GM23338 (cell line): ENCODE measurements at regions not wholly inside any gene's neighbourhood (a gene's known extent, or its start where the extent isn't known, plus 50 kb on each side); places are given as distances from the start of the nearest gene placed in this dataset.

Experiments used
- CREB1 ChIP-seq: fragments of 250-450 bp; sonication (Bioruptor Pico); IDR thresholded peaks from 2 replicates; pipeline ENCODE4 v1.5.0; 2020; ENCODE audit warnings: low read depth, mild to moderate bottlenecking, moderate library complexity
- JUNB ChIP-seq: IDR thresholded peaks from one replicate; pipeline ENCODE4 v1.6.1; 2016; ENCODE audit warnings: antibody characterized with exemption; ENCODE audit not compliant: unreplicated experiment
- POLR2AphosphoS5 ChIP-seq: IDR thresholded peaks from 2 replicates; pipeline ENCODE4 v1.6.1; 2016; ENCODE audit warnings: antibody characterized with exemption, low read depth
- REST ChIP-seq: IDR thresholded peaks from one replicate; pipeline ENCODE4 v1.6.1; 2018; ENCODE audit warnings: antibody characterized with exemption; ENCODE audit not compliant: unreplicated experiment
- STAT1 ChIP-seq: IDR thresholded peaks from one replicate; pipeline ENCODE4 v1.6.1; 2016; ENCODE audit warnings: antibody characterized with exemption; ENCODE audit not compliant: unreplicated experiment
- TF ChIP-seq, protein P1 (sequence below): fragments of 250-450 bp; sonication (Bioruptor Pico); IDR thresholded peaks from 2 replicates; pipeline ENCODE4 v1.5.0; 2020; ENCODE audit warnings: mild to moderate bottlenecking, moderate library complexity
- TF ChIP-seq, protein P2 (sequence below): IDR thresholded peaks from 2 replicates; pipeline ENCODE4 v1.6.1; 2016; ENCODE audit warnings: antibody characterized with exemption

DNA sequence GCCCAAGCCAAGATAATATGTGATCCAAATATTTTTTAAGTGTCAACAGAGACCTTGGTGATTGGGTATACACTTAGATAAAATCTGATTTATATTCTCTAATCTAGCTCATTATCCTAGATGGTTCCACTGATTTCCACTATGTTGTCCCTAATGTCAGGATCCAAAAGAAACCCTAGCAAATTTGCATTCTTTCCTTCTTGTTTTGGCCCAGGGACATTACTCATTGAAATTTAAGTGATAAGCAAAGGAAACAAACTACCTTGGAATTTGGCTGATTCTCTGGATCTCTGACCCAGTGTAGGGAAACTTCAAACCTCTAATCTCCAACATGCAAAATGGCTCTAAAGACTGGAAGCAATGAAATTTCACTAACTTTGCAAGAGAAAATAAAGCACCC, 179.8 kb upstream of the MEIS1 start (continued):
- TF ChIP-seq, protein P1, sequence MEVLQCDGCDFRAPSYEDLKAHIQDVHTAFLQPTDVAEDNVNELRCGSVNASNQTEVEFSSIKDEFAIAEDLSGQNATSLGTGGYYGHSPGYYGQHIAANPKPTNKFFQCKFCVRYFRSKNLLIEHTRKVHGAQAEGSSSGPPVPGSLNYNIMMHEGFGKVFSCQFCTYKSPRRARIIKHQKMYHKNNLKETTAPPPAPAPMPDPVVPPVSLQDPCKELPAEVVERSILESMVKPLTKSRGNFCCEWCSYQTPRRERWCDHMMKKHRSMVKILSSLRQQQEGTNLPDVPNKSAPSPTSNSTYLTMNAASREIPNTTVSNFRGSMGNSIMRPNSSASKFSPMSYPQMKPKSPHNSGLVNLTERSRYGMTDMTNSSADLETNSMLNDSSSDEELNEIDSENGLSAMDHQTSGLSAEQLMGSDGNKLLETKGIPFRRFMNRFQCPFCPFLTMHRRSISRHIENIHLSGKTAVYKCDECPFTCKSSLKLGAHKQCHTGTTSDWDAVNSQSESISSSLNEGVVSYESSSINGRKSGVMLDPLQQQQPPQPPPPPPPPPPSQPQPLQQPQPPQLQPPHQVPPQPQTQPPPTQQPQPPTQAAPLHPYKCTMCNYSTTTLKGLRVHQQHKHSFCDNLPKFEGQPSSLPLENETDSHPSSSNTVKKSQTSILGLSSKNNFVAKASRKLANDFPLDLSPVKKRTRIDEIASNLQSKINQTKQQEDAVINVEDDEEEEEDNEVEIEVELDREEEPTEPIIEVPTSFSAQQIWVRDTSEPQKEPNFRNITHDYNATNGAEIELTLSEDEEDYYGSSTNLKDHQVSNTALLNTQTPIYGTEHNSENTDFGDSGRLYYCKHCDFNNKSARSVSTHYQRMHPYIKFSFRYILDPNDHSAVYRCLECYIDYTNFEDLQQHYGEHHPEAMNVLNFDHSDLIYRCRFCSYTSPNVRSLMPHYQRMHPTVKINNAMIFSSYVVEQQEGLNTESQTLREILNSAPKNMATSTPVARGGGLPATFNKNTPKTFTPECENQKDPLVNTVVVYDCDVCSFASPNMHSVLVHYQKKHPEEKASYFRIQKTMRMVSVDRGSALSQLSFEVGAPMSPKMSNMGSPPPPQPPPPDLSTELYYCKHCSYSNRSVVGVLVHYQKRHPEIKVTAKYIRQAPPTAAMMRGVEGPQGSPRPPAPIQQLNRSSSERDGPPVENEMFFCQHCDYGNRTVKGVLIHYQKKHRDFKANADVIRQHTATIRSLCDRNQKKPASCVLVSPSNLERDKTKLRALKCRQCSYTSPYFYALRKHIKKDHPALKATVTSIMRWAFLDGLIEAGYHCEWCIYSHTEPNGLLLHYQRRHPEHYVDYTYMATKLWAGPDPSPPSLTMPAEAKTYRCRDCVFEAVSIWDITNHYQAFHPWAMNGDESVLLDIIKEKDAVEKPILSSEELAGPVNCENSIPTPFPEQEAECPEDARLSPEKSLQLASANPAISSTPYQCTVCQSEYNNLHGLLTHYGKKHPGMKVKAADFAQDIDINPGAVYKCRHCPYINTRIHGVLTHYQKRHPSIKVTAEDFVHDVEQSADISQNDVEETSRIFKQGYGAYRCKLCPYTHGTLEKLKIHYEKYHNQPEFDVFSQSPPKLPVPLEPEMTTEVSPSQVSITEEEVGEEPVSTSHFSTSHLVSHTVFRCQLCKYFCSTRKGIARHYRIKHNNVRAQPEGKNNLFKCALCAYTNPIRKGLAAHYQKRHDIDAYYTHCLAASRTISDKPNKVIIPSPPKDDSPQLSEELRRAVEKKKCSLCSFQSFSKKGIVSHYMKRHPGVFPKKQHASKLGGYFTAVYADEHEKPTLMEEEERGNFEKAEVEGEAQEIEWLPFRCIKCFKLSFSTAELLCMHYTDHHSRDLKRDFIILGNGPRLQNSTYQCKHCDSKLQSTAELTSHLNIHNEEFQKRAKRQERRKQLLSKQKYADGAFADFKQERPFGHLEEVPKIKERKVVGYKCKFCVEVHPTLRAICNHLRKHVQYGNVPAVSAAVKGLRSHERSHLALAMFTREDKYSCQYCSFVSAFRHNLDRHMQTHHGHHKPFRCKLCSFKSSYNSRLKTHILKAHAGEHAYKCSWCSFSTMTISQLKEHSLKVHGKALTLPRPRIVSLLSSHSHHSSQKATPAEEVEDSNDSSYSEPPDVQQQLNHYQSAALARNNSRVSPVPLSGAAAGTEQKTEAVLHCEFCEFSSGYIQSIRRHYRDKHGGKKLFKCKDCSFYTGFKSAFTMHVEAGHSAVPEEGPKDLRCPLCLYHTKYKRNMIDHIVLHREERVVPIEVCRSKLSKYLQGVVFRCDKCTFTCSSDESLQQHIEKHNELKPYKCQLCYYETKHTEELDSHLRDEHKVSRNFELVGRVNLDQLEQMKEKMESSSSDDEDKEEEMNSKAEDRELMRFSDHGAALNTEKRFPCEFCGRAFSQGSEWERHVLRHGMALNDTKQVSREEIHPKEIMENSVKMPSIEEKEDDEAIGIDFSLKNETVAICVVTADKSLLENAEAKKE, result no peak
- TF ChIP-seq, protein P2, sequence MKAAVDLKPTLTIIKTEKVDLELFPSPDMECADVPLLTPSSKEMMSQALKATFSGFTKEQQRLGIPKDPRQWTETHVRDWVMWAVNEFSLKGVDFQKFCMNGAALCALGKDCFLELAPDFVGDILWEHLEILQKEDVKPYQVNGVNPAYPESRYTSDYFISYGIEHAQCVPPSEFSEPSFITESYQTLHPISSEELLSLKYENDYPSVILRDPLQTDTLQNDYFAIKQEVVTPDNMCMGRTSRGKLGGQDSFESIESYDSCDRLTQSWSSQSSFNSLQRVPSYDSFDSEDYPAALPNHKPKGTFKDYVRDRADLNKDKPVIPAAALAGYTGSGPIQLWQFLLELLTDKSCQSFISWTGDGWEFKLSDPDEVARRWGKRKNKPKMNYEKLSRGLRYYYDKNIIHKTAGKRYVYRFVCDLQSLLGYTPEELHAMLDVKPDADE, result no peak
- TF ChIP-seq JUNB (no peak), STAT1 (no peak), CREB1 (CRISPR knock-in tag) (no peak), REST (no peak), POLR2AphosphoS5 (no peak)
